ENCODE measurements at regions not wholly inside any gene's neighbourhood (a gene's known extent, or its start where the extent isn't known, plus 50 kb on each side); places are given as distances from the start of the nearest gene placed in this dataset.

GRCh38 chr1:112263453-112263852 is 132.6 kb upstream of the CTTNBP2NL start (continued):
- TF ChIP-seq ZNF639 (CRISPR knock-in tag; conservative IDR thresholded peaks at IDR 0.05 in 1 of 2, IDR thresholded peaks at IDR 0.05 in 1 of 2) = no peak

DNA sequence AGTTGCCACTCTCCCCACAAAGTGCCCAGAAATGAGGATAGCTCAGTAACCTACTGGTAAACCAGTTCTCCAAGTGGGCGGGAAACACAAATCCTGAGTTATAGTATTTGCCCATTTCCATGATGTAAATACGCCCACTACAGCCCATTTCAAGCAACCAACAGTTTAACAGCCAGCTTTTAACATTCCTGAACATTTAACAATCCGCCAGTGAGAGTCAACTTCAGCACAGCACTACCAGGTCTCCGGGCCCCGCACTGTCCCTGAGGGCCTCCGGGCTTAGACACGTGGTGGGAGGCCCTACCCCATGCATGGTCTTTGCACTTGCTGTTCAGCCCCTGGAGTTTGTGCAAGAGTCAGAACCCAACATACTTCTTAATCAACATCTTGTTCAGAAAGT is 132.0 kb upstream of the CTTNBP2NL start:
- Histone ChIP-seq H3K4me1 (replicated peaks in 1 of 2; ENCODE audit: control insufficient read depth in 2 of 2, insufficient read depth in 2 of 2, low read length in 2 of 2) (peaks cover 0 to 9% of the 10 kb centered on the region in 2 experiments; a peak in 2 of 5 replicates), H2AFZ (ENCODE audit: low read depth, low read length) (no peak overlapping the region), H3K36me3 (ENCODE audit: control insufficient read depth, insufficient read depth, low read length) (no peaks in the 10 kb centered on the region), H3K9ac (ENCODE audit: insufficient read depth in 1 of 2, low read depth in 2 of 2, low read length in 2 of 2) (no peak overlapping the region), H4K20me1 (replicated peaks; ENCODE audit: control insufficient read depth, insufficient read depth, low read length) (no peaks in the 10 kb centered on the region), H3K27me3 (ENCODE audit: control insufficient read depth in 2 of 2, insufficient read depth in 2 of 2, low read length in 2 of 2) (no peaks in the 10 kb centered on the region), H3K27ac (ENCODE audit: extremely low read depth, low read depth, low read length) (no peak overlapping the region), H3K4me2 (ENCODE audit: insufficient read depth, low read length) (no peak overlapping the region), H3K9me3 (replicated peaks; ENCODE audit: control insufficient read depth, insufficient read depth, low read depth, low read length) (no peaks in the 10 kb centered on the region), H3K4me3 (no peak overlapping the region), H3K9me1 (ENCODE audit: control insufficient read depth, insufficient read depth, low read length) (no peaks in the 10 kb centered on the region), H3K79me2 (ENCODE audit: control insufficient read depth, insufficient read depth, low read length) (no peaks in the 10 kb centered on the region)
- ChIA-PET CTCF (ENCODE audit: low intra/inter-chr PET ratio) (no interaction called here), POLR2A (interaction anchor here (1.0 kb wide), 1 partner anchor 11 kb away, joined by 4 read pairs; no protein-coding TSS in a partner anchor)
- ATAC-seq (no peak), FAIRE-seq (peak; percentile 60), DNase-seq (ENCODE audit: extremely low read depth in 1 of 4, low spot score in 3 of 4) (no peak)
- WGBS (ENCODE audit: insufficient coverage, low coverage, missing lambda C conversion rate) = under 1% methylated on average over 7 of the region's 7 CpGs
- intact Hi-C loops (cut with micrococcal nuclease) (no loop called here), in situ Hi-C loops (cut with MboI) (no loop called here)
- TF ChIP-seq, protein P1, sequence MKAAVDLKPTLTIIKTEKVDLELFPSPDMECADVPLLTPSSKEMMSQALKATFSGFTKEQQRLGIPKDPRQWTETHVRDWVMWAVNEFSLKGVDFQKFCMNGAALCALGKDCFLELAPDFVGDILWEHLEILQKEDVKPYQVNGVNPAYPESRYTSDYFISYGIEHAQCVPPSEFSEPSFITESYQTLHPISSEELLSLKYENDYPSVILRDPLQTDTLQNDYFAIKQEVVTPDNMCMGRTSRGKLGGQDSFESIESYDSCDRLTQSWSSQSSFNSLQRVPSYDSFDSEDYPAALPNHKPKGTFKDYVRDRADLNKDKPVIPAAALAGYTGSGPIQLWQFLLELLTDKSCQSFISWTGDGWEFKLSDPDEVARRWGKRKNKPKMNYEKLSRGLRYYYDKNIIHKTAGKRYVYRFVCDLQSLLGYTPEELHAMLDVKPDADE (conservative IDR thresholded peaks at IDR 0.05; ENCODE audit: control insufficient read depth, low read depth, low read length) = no peak
- TF ChIP-seq BCL6 (CRISPR knock-in tag; IDR thresholded peaks at IDR 0.05) = no peak
- TF ChIP-seq SMAD3 (CRISPR knock-in tag; conservative IDR thresholded peaks at IDR 0.05) = no peak
- TF ChIP-seq JUND (IDR thresholded peaks at IDR 0.05; ENCODE audit: borderline replicate concordance, low read depth, low read length) = no peak
- no peak for TF ChIP-seq JUND (tag; IDR thresholded peaks at IDR 0.05; ENCODE audit: borderline replicate concordance, low read depth, low read length)
- TF ChIP-seq FOSL1 (tag; conservative IDR thresholded peaks at IDR 0.05) = no peak
- no peak for TF ChIP-seq FOXA3 (CRISPR knock-in tag; conservative IDR thresholded peaks at IDR 0.05 in 1 of 2, IDR thresholded peaks at IDR 0.05 in 1 of 2)
- TF ChIP-seq MYBL2 (IDR thresholded peaks at IDR 0.05; ENCODE audit: low read depth) = no peak
- no peak for TF ChIP-seq MYBL2 (CRISPR knock-in tag; IDR thresholded peaks at IDR 0.05; ENCODE audit: borderline replicate concordance)
- no peak for TF ChIP-seq TFAP4 (CRISPR knock-in tag; IDR thresholded peaks at IDR 0.05; ENCODE audit: borderline replicate concordance)
- no TSS peak for BruUV-seq (replicated peaks)

Measured in K562 (cell line).